Osteoblast (primary cell): ENCODE measurements at regions not wholly inside any gene's neighbourhood (a gene's known extent, or its start where the extent isn't known, plus 50 kb on each side); places are given as distances from the start of the nearest gene placed in this dataset.
"Not testable (repeated sequence)": the region's sequence is repeated elsewhere in the genome, so short reads cannot be mapped to it uniquely, and the experiment has no call there.

ENCODE experiments used
- DNase-seq: peaks from one replicate; pipeline ENCODE4 v3.0.0; 2011; ENCODE audit warnings: low spot score, mixed read lengths; ENCODE audit not compliant: insufficient read length; ENCODE audit errors: missing footprints
- H2AFZ ChIP-seq: 2 replicates; pipeline ENCODE4 v1.6.0; 2011; ENCODE audit warnings: mild to moderate bottlenecking, low read length
- H3K27ac ChIP-seq: 2 replicates; pipeline ENCODE4 v1.5.1; 2011; ENCODE audit warnings: mild to moderate bottlenecking, low read depth, low read length, moderate library complexity
- H3K27me3 ChIP-seq: 2 replicates; pipeline ENCODE4 v1.6.0; 2012; ENCODE audit warnings: mild to moderate bottlenecking, control low read depth, inconsistent platforms, low read length, moderate library complexity; ENCODE audit not compliant: insufficient read depth
- H3K36me3 ChIP-seq: 2 replicates; pipeline ENCODE4 v1.5.1; 2011; ENCODE audit warnings: mild to moderate bottlenecking, low read length, control low read depth, moderate library complexity; ENCODE audit not compliant: insufficient read depth
- H3K4me1 ChIP-seq: 2 replicates; pipeline ENCODE4 v1.5.1; 2011; ENCODE audit warnings: mild to moderate bottlenecking, low read length, control low read depth, moderate library complexity; ENCODE audit not compliant: insufficient read depth
- H3K4me2 ChIP-seq: 2 replicates; pipeline ENCODE4 v1.6.0; 2011; ENCODE audit warnings: mild to moderate bottlenecking, low read length; ENCODE audit not compliant: insufficient read depth
- H3K4me3 ChIP-seq: fragments of 200-600 bp; sonication (generic); 3 replicates; pipeline ENCODE4 v1.5.1; 2012; ENCODE audit warnings: mild to moderate bottlenecking, low read length, inconsistent platforms; ENCODE audit not compliant: insufficient read depth
- H3K79me2 ChIP-seq: 2 replicates; pipeline ENCODE4 v1.6.0; 2012; ENCODE audit warnings: mild to moderate bottlenecking, low read length, control low read depth, inconsistent platforms; ENCODE audit not compliant: insufficient read depth
- H3K9me3 ChIP-seq: 2 replicates; pipeline ENCODE4 v1.5.1; 2011; ENCODE audit warnings: low read depth, low read length, control low read depth
- H4K20me1 ChIP-seq: 2 replicates; pipeline ENCODE4 v1.6.0; 2012; ENCODE audit warnings: mild to moderate bottlenecking, low read length, control low read depth; ENCODE audit not compliant: insufficient read depth

- not testable (repeated sequence) for H3K36me3 ChIP-seq, H3K9me3 ChIP-seq, H2AFZ ChIP-seq, H3K79me2 ChIP-seq, H3K4me1 ChIP-seq, H3K4me3 ChIP-seq, H3K27ac ChIP-seq, H3K4me2 ChIP-seq, H3K27me3 ChIP-seq, DNase-seq, H4K20me1 ChIP-seq
These were observed 66.3 kb downstream of the TMEM121 start for GRCh38 chr14:105592646-105593045.

GRCh38 chr14:105595346-105595745 lies 69.0 kb downstream of the TMEM121 start:
- not testable (repeated sequence) for H3K4me1 ChIP-seq, H3K9me3 ChIP-seq, DNase-seq, H3K4me2 ChIP-seq, H3K36me3 ChIP-seq, H3K4me3 ChIP-seq, H2AFZ ChIP-seq, H3K27ac ChIP-seq, H3K27me3 ChIP-seq, H3K79me2 ChIP-seq, H4K20me1 ChIP-seq

DNA sequence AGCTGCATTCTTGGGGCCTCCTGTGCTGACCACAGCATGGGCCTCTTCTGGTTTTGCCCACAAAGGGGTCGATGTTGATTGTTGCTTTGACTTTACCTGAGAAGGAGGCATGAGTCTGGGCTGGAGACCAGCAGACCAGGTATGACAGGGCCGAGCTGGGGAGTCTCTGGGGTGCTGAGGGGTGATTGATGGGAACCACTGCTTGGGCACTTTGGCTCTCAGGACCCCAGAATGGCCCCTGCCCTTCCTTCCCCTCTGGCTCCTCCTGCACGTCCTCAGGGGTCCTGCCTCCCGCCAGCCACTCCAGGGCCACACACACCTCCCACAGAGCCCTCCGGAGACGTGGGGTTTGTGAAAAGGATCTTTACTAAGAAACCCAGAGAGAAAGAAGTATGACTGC lies 70.0 kb downstream of the TMEM121 start:
- not testable (repeated sequence) for H3K36me3 ChIP-seq, H3K79me2 ChIP-seq, H3K9me3 ChIP-seq, H3K4me2 ChIP-seq, H3K4me3 ChIP-seq, H3K4me1 ChIP-seq, H4K20me1 ChIP-seq, H2AFZ ChIP-seq, H3K27ac ChIP-seq, H3K27me3 ChIP-seq
- DNase-seq, result peak; percentile 26

- H3K4me3 ChIP-seq, H3K27ac ChIP-seq, H3K9me3 ChIP-seq: not testable (repeated sequence)
These were observed 71.8 kb downstream of the TMEM121 start for GRCh38 chr14:105598040-105598763.

GRCh38 chr14:105598925-105599586 lies 72.7 kb downstream of the TMEM121 start:
- H3K4me2 ChIP-seq, H2AFZ ChIP-seq, H3K27me3 ChIP-seq, H4K20me1 ChIP-seq, H3K9me3 ChIP-seq, H3K27ac ChIP-seq, H3K79me2 ChIP-seq, H3K4me1 ChIP-seq, H3K4me3 ChIP-seq, H3K36me3 ChIP-seq: not testable (repeated sequence)
- DNase-seq, result peak; percentile 62

More at GRCh38 chr14:105598040-105598763, 71.8 kb downstream of the TMEM121 start:
- not testable (repeated sequence) for H3K4me2 ChIP-seq, H4K20me1 ChIP-seq, H3K36me3 ChIP-seq, H3K79me2 ChIP-seq, DNase-seq, H3K4me1 ChIP-seq, H2AFZ ChIP-seq, H3K27me3 ChIP-seq

- H3K9me3 ChIP-seq, H3K4me3 ChIP-seq: not testable (repeated sequence)
These were observed 74.0 kb downstream of the TMEM121 start for GRCh38 chr14:105600195-105600938.

More at GRCh38 chr14:105600195-105600938, 74.0 kb downstream of the TMEM121 start:
- H3K27ac ChIP-seq, H3K4me2 ChIP-seq, H2AFZ ChIP-seq, H3K79me2 ChIP-seq, H3K36me3 ChIP-seq, H3K27me3 ChIP-seq, H4K20me1 ChIP-seq, H3K4me1 ChIP-seq: not testable (repeated sequence)
- DNase-seq, result peak; percentile 15
